GM12878 (cell line): ENCODE measurements at regions not wholly inside any gene's neighbourhood (a gene's known extent, or its start where the extent isn't known, plus 50 kb on each side); places are given as distances from the start of the nearest gene placed in this dataset.

Experiments
- GATAD2B ChIP-seq: fragments of 450-650 bp; conservative IDR thresholded peaks from 2 replicates; pipeline ENCODE4 v1.6.1; 2017; ENCODE audit warnings: low read depth, mild to moderate bottlenecking, moderate library complexity
- MTA3 ChIP-seq: IDR thresholded peaks from 2 replicates; pipeline ENCODE4 v1.6.1; 2012; ENCODE audit warnings: low read length, inconsistent platforms, borderline replicate concordance
- MYB ChIP-seq: fragments of 150-350 bp; IDR thresholded peaks from 2 replicates; pipeline ENCODE4 v1.6.1; 2014; ENCODE audit warnings: mild to moderate bottlenecking, low read depth, low read length, borderline replicate concordance
- RELA ChIP-seq: fragments of 450-650 bp; IDR thresholded peaks from 2 replicates; pipeline ENCODE4 v1.8.0; 2014; ENCODE audit warnings: borderline replicate concordance; ENCODE audit not compliant: partially characterized antibody
- SMAD5 ChIP-seq: IDR thresholded peaks from 2 replicates; pipeline ENCODE4 v1.6.1; 2016; ENCODE audit warnings: antibody characterized with exemption, low read depth
- TAF1 ChIP-seq: IDR thresholded peaks from 2 replicates; pipeline ENCODE4 v1.6.1; 2011; ENCODE audit warnings: mild to moderate bottlenecking, low read depth, low read length, borderline replicate concordance
- WRNIP1 ChIP-seq: IDR thresholded peaks from 2 replicates; pipeline ENCODE4 v1.6.1; 2011; ENCODE audit warnings: low read depth, low read length, improper control_type of control experiment, borderline replicate concordance
- ZBED1 ChIP-seq: IDR thresholded peaks from 2 replicates; pipeline ENCODE4 v1.6.1; 2016; ENCODE audit warnings: borderline replicate concordance
- TF ChIP-seq, protein P1 (sequence below): IDR thresholded peaks from 2 replicates; pipeline ENCODE4 v1.6.1; 2012; ENCODE audit warnings: mild to moderate bottlenecking, low read depth, low read length
- TF ChIP-seq, protein P2 (sequence below): fragments of 450-650 bp; IDR thresholded peaks from 2 replicates; pipeline ENCODE4 v1.6.1; 2017; ENCODE audit warnings: borderline replicate concordance
- TF ChIP-seq, protein P3 (sequence below): fragments of 450-650 bp; IDR thresholded peaks from 2 replicates; pipeline ENCODE4 v1.6.1; 2016; ENCODE audit warnings: mild to moderate bottlenecking, moderate library complexity, borderline replicate concordance

DNA sequence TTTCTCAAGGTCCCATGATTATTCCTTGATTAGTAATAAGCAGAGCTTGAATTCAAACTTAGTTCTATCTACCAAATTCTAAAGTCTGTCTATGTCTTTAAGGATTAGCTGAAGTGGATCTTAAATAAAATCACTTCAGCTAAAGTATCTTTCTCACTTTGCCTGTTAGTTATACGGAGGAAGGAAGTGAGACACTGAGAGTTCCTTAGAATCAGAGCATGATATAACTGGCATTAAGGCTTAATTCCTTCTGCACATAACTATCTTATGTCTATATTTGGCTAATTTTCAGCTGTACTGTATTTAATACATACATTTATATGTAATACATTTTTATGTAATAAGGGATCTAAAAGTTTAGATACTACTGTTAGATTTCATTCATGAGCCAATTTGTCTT, 491.1 kb upstream of the GHITM start (continued):
- TF ChIP-seq, protein P1, sequence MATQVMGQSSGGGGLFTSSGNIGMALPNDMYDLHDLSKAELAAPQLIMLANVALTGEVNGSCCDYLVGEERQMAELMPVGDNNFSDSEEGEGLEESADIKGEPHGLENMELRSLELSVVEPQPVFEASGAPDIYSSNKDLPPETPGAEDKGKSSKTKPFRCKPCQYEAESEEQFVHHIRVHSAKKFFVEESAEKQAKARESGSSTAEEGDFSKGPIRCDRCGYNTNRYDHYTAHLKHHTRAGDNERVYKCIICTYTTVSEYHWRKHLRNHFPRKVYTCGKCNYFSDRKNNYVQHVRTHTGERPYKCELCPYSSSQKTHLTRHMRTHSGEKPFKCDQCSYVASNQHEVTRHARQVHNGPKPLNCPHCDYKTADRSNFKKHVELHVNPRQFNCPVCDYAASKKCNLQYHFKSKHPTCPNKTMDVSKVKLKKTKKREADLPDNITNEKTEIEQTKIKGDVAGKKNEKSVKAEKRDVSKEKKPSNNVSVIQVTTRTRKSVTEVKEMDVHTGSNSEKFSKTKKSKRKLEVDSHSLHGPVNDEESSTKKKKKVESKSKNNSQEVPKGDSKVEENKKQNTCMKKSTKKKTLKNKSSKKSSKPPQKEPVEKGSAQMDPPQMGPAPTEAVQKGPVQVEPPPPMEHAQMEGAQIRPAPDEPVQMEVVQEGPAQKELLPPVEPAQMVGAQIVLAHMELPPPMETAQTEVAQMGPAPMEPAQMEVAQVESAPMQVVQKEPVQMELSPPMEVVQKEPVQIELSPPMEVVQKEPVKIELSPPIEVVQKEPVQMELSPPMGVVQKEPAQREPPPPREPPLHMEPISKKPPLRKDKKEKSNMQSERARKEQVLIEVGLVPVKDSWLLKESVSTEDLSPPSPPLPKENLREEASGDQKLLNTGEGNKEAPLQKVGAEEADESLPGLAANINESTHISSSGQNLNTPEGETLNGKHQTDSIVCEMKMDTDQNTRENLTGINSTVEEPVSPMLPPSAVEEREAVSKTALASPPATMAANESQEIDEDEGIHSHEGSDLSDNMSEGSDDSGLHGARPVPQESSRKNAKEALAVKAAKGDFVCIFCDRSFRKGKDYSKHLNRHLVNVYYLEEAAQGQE: no peak
- no peak for TF ChIP-seq WRNIP1
- TF ChIP-seq MTA3: no peak
- no peak for TF ChIP-seq MYB
- TF ChIP-seq, protein P2, sequence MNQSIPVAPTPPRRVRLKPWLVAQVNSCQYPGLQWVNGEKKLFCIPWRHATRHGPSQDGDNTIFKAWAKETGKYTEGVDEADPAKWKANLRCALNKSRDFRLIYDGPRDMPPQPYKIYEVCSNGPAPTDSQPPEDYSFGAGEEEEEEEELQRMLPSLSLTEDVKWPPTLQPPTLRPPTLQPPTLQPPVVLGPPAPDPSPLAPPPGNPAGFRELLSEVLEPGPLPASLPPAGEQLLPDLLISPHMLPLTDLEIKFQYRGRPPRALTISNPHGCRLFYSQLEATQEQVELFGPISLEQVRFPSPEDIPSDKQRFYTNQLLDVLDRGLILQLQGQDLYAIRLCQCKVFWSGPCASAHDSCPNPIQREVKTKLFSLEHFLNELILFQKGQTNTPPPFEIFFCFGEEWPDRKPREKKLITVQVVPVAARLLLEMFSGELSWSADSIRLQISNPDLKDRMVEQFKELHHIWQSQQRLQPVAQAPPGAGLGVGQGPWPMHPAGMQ: no peak
- no peak for TF ChIP-seq TAF1
- no peak for TF ChIP-seq ZBED1
- no peak for TF ChIP-seq SMAD5
- TF ChIP-seq RELA: no peak
- no peak for TF ChIP-seq GATAD2B
- TF ChIP-seq, protein P3, sequence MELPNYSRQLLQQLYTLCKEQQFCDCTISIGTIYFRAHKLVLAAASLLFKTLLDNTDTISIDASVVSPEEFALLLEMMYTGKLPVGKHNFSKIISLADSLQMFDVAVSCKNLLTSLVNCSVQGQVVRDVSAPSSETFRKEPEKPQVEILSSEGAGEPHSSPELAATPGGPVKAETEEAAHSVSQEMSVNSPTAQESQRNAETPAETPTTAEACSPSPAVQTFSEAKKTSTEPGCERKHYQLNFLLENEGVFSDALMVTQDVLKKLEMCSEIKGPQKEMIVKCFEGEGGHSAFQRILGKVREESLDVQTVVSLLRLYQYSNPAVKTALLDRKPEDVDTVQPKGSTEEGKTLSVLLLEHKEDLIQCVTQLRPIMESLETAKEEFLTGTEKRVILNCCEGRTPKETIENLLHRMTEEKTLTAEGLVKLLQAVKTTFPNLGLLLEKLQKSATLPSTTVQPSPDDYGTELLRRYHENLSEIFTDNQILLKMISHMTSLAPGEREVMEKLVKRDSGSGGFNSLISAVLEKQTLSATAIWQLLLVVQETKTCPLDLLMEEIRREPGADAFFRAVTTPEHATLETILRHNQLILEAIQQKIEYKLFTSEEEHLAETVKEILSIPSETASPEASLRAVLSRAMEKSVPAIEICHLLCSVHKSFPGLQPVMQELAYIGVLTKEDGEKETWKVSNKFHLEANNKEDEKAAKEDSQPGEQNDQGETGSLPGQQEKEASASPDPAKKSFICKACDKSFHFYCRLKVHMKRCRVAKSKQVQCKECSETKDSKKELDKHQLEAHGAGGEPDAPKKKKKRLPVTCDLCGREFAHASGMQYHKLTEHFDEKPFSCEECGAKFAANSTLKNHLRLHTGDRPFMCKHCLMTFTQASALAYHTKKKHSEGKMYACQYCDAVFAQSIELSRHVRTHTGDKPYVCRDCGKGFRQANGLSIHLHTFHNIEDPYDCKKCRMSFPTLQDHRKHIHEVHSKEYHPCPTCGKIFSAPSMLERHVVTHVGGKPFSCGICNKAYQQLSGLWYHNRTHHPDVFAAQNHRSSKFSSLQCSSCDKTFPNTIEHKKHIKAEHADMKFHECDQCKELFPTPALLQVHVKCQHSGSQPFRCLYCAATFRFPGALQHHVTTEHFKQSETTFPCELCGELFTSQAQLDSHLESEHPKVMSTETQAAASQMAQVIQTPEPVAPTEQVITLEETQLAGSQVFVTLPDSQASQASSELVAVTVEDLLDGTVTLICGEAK: no peak
